ENCODE measurements at regions not wholly inside any gene's neighbourhood (a gene's known extent, or its start where the extent isn't known, plus 50 kb on each side); places are given as distances from the start of the nearest gene placed in this dataset.

DNA sequence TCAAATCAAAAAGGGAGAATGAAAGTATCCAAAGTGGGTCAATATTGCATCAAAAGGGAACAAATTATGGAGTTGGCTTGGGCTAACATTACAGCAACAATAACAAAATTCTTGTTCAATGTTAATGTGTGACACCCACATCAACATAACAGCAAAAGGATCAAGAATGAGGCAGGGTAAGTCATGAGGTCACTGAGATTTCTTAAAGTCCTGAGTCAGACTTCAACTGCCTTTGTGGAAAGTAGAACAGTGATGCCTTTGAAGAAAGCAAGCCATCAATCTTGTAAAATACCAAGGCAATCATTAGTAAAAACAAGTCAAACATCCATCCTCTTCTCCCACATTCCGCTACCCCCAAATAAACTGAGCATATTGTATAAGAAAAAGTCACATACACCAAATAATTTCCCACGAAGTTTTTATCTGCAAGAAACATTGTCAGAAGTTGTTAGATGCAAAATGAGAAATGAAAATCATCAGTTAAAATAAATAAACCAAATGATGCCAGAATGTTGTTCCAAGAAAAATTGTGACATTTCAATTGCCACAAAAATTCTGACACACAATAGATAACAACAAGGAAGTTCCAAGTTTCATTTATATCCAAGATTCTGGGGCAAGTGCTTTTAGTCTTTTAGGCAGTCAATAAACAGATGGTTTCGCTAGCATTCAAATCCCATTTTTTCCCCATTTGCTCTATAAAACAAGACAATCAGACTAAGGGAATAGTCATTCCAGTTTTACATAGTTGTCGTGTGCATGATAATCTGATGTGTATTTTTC, 216.1 kb upstream of the SETBP1 start:
- Histone ChIP-seq H3K4me3 (ENCODE audit: low read depth, low read length, poor library complexity, severe bottlenecking) (no peak overlapping the region), H3K9me3 (ENCODE audit: low read depth, low read length, poor library complexity, severe bottlenecking) (no peaks in the 10 kb centered on the region), H3K36me3 (ENCODE audit: insufficient read depth, low read length, poor library complexity, severe bottlenecking) (no peaks in the 10 kb centered on the region), H3K27ac (ENCODE audit: low read depth, low read length, poor library complexity, severe bottlenecking) (no peak overlapping the region), H3K4me1 (ENCODE audit: insufficient read depth, low read length, poor library complexity, severe bottlenecking) (no peaks in the 10 kb centered on the region), H3K27me3 (replicated peaks; ENCODE audit: insufficient read depth, low read depth, low read length, poor library complexity) (no peaks in the 10 kb centered on the region)
- TF ChIP-seq EZH2 (IDR thresholded peaks at IDR 0.05; ENCODE audit: borderline replicate concordance, low read depth, low read length, poor library complexity, severe bottlenecking), result no peak
- TF ChIP-seq, protein P1, sequence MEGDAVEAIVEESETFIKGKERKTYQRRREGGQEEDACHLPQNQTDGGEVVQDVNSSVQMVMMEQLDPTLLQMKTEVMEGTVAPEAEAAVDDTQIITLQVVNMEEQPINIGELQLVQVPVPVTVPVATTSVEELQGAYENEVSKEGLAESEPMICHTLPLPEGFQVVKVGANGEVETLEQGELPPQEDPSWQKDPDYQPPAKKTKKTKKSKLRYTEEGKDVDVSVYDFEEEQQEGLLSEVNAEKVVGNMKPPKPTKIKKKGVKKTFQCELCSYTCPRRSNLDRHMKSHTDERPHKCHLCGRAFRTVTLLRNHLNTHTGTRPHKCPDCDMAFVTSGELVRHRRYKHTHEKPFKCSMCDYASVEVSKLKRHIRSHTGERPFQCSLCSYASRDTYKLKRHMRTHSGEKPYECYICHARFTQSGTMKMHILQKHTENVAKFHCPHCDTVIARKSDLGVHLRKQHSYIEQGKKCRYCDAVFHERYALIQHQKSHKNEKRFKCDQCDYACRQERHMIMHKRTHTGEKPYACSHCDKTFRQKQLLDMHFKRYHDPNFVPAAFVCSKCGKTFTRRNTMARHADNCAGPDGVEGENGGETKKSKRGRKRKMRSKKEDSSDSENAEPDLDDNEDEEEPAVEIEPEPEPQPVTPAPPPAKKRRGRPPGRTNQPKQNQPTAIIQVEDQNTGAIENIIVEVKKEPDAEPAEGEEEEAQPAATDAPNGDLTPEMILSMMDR (conservative IDR thresholded peaks at IDR 0.05; ENCODE audit: low read depth, low read length), result no peak
- intact Hi-C loops (cut with micrococcal nuclease; ENCODE audit: unreplicated experiment), result no loop called here
- BruUV-seq (replicated peaks), result no TSS peak
- DNase-seq (ENCODE audit: low spot score), result no peak
- ChIA-PET POLR2A (ENCODE audit: low non-redundant PET) (no interaction called here), CTCF (no interaction called here)

DNA sequence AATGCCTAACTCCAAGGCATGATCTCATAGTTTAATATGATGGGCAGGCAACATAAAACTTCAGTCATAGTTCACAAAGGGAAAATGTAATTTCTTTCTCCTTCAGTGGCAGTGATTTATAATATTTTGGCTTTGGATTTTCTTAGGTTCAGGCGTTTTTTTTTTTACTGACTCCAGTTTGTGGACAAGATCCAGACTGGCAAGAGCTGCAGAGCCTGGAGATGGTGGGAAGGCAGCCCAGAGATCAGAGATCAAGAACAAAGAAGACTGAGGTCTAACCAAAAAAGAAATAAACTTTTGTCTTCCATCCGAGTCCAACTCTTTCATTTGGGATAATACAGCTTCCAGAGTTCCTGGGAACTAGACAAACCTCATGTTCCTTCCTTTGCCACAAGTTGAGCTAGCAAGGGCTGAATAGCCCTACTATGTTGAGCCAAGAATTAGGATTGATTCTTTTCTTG, 215.3 kb upstream of the SETBP1 start:
- Histone ChIP-seq H3K36me3 (ENCODE audit: insufficient read depth, low read length, poor library complexity, severe bottlenecking) (no peaks in the 10 kb centered on the region), H3K27ac (ENCODE audit: low read depth, low read length, poor library complexity, severe bottlenecking) (no peak overlapping the region), H3K4me1 (ENCODE audit: insufficient read depth, low read length, poor library complexity, severe bottlenecking) (no peaks in the 10 kb centered on the region), H3K4me3 (ENCODE audit: low read depth, low read length, poor library complexity, severe bottlenecking) (no peak overlapping the region), H3K27me3 (replicated peaks; ENCODE audit: insufficient read depth, low read depth, low read length, poor library complexity) (peaks cover 1% of the 10 kb centered on the region), H3K9me3 (ENCODE audit: low read depth, low read length, poor library complexity, severe bottlenecking) (no peaks in the 10 kb centered on the region)
- ChIA-PET CTCF (no interaction called here), POLR2A (ENCODE audit: low non-redundant PET) (no interaction called here)
- no TSS peak for BruUV-seq (replicated peaks)
- intact Hi-C loops (cut with micrococcal nuclease; ENCODE audit: unreplicated experiment), result no loop called here
- no peak for DNase-seq (ENCODE audit: low spot score)
- TF ChIP-seq, protein P1 (conservative IDR thresholded peaks at IDR 0.05; ENCODE audit: low read depth, low read length), result no peak
- no peak for TF ChIP-seq EZH2 (IDR thresholded peaks at IDR 0.05; ENCODE audit: borderline replicate concordance, low read depth, low read length, poor library complexity, severe bottlenecking)

DNA sequence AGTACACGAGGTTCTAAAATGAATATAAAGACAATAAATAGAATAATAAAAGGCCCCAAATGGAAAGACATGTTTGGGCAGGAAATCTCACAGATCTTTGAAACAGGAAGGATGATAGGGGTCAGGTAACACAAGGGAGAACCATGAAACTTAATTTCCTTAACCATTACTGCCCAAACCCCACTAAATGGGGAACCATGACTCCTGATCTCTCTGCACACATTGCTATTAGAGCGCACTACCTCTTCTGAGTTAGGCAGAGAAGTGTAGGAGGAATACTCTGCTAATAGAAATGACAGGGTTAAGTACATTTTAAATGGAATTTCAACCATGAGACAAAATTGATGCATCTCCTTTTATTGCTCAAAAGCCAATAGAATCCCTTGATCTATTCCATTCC, 213.7 kb upstream of the SETBP1 start:
- Histone ChIP-seq H3K27me3 (replicated peaks; ENCODE audit: insufficient read depth, low read depth, low read length, poor library complexity) (peaks cover 4% of the 10 kb centered on the region), H3K9me3 (ENCODE audit: low read depth, low read length, poor library complexity, severe bottlenecking) (no peaks in the 10 kb centered on the region), H3K27ac (ENCODE audit: low read depth, low read length, poor library complexity, severe bottlenecking) (no peak overlapping the region), H3K36me3 (ENCODE audit: insufficient read depth, low read length, poor library complexity, severe bottlenecking) (no peaks in the 10 kb centered on the region), H3K4me1 (ENCODE audit: insufficient read depth, low read length, poor library complexity, severe bottlenecking) (no peaks in the 10 kb centered on the region), H3K4me3 (ENCODE audit: low read depth, low read length, poor library complexity, severe bottlenecking) (no peak overlapping the region)
- CTCF ChIA-PET, result no interaction called here
- DNase-seq (ENCODE audit: low spot score), result no peak
- TF ChIP-seq, protein P1 (conservative IDR thresholded peaks at IDR 0.05; ENCODE audit: low read depth, low read length), result no peak
- no peak for TF ChIP-seq EZH2 (IDR thresholded peaks at IDR 0.05; ENCODE audit: borderline replicate concordance, low read depth, low read length, poor library complexity, severe bottlenecking)
- no TSS peak for BruUV-seq (replicated peaks)
- POLR2A ChIA-PET (ENCODE audit: low non-redundant PET), result no interaction called here
- intact Hi-C loops (cut with micrococcal nuclease; ENCODE audit: unreplicated experiment), result no loop called here

Measured in A673 (cell line).